Epithelial cell of proximal tubule (primary cell): ENCODE measurements at regions not wholly inside any gene's neighbourhood (a gene's known extent, or its start where the extent isn't known, plus 50 kb on each side); places are given as distances from the start of the nearest gene placed in this dataset.
"Not testable (repeated sequence)": the region's sequence is repeated elsewhere in the genome, so short reads cannot be mapped to it uniquely, and the experiment has no call there.

Experiments
- DNase-seq: peaks from one replicate; pipeline ENCODE4 v3.0.0-alpha.2; 2011; ENCODE audit warnings: low read depth
- H3K4me3 ChIP-seq: 2 replicates; pipeline ENCODE4 v1.5.1; 2011; ENCODE audit warnings: low read depth, mild to moderate bottlenecking, low read length
- CTCF ChIP-seq: conservative IDR thresholded peaks from 2 replicates; pipeline ENCODE4 v1.5.1; 2012; ENCODE audit warnings: low read depth, mild to moderate bottlenecking, low read length

- no peak for DNase-seq
- no peak for TF ChIP-seq CTCF
- H3K4me3 ChIP-seq: no peak overlapping the region
Observed at GRCh38 chr4:77348815-77349214, 191.8 kb downstream of the CCNG2 start.

- no peak for TF ChIP-seq CTCF
- H3K4me3 ChIP-seq: no peak overlapping the region
- no peak for DNase-seq
Observed at GRCh38 chr4:77349364-77349763, 192.4 kb downstream of the CCNG2 start.

GRCh38 chr4:77349796-77350195, 192.8 kb downstream of the CCNG2 start:
- DNase-seq: no peak
- H3K4me3 ChIP-seq: no peak overlapping the region
- no peak for TF ChIP-seq CTCF

GRCh38 chr4:77352192-77352591, 195.2 kb downstream of the CCNG2 start:
- H3K4me3 ChIP-seq: no peak overlapping the region
- TF ChIP-seq CTCF: no peak
- no peak for DNase-seq

- not testable (repeated sequence) for DNase-seq, H3K4me3 ChIP-seq
- peak; percentile 31 for TF ChIP-seq CTCF
Observed at GRCh38 chr4:77353724-77354315, 196.8 kb downstream of the CCNG2 start.

- DNase-seq: no peak
- no peak overlapping the region for H3K4me3 ChIP-seq
- no peak for TF ChIP-seq CTCF
Observed at GRCh38 chr4:77354550-77354949, 197.5 kb downstream of the CCNG2 start.

GRCh38 chr4:77355731-77356130, 198.7 kb downstream of the CCNG2 start:
- no peak for DNase-seq
- no peak for TF ChIP-seq CTCF
- H3K4me3 ChIP-seq: no peak overlapping the region
